Astrocyte of the spinal cord (primary cell): ENCODE measurements at regions not wholly inside any gene's neighbourhood (a gene's known extent, or its start where the extent isn't known, plus 50 kb on each side); places are given as distances from the start of the nearest gene placed in this dataset.

Source experiments
- DNase-seq: peaks from one replicate; pipeline ENCODE4 v3.0.0; 2011; ENCODE audit warnings: low read depth, low spot score
- H3K4me3 ChIP-seq: 2 replicates; pipeline ENCODE4 v1.5.1; 2011; ENCODE audit warnings: low read depth, mild to moderate bottlenecking, low read length, moderate library complexity
- in situ Hi-C: cut with HindIII; loops from 2 replicates; pipeline ENCODE4 v1.10.0; 2017; ENCODE audit warnings: low sequenced_read_pairs
- TF ChIP-seq, protein P1 (sequence below): IDR thresholded peaks from 2 replicates; pipeline ENCODE4 v1.5.1; 2012; ENCODE audit warnings: low read depth, mild to moderate bottlenecking, low read length, inconsistent platforms

DNA sequence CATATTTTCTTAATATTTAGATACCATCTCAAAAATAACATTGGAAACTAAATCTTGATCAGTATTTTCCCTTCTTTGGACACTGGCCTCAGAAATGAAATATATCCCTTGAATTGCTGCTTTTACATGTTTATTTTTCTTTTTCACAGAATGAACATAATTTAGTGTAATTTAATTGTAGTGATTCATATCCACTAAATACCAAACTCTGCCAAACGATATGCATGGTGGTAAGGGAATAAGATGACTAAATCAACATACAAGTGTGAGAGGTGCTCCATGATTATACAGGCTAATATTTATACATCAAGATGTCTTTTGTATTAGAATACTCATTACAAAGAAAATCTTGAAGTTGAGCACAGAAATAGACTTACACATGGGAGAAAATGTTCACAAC lies 216.8 kb upstream of the PACRGL start:
- in situ Hi-C loops = no loop called here
- TF ChIP-seq, protein P1, sequence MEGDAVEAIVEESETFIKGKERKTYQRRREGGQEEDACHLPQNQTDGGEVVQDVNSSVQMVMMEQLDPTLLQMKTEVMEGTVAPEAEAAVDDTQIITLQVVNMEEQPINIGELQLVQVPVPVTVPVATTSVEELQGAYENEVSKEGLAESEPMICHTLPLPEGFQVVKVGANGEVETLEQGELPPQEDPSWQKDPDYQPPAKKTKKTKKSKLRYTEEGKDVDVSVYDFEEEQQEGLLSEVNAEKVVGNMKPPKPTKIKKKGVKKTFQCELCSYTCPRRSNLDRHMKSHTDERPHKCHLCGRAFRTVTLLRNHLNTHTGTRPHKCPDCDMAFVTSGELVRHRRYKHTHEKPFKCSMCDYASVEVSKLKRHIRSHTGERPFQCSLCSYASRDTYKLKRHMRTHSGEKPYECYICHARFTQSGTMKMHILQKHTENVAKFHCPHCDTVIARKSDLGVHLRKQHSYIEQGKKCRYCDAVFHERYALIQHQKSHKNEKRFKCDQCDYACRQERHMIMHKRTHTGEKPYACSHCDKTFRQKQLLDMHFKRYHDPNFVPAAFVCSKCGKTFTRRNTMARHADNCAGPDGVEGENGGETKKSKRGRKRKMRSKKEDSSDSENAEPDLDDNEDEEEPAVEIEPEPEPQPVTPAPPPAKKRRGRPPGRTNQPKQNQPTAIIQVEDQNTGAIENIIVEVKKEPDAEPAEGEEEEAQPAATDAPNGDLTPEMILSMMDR = no peak
- no peak overlapping the region for H3K4me3 ChIP-seq

DNA sequence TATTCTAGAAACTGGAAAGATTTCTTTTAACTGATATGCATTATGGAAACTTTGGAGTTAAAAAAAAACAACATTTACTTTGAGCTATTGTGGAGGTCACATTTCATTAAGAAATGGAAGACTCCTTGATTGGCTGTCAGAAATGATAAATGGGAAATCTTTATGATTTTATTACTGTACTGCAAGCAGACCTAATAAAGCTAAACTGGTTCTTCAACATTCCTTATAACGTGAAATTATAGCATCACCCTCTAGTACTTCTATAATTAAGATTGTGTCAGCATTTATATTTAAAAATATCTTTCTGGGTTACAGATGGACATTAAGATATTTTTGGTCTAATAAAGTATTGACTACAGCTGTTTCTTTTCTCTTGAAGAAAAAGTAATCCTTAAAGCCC lies 213.8 kb upstream of the PACRGL start:
- in situ Hi-C loops = no loop called here
- no peak overlapping the region for H3K4me3 ChIP-seq
- TF ChIP-seq, protein P1 = no peak
- no peak for DNase-seq

More for the DNA sequence above, 216.8 kb upstream of the PACRGL start:
- DNase-seq = no peak

DNA sequence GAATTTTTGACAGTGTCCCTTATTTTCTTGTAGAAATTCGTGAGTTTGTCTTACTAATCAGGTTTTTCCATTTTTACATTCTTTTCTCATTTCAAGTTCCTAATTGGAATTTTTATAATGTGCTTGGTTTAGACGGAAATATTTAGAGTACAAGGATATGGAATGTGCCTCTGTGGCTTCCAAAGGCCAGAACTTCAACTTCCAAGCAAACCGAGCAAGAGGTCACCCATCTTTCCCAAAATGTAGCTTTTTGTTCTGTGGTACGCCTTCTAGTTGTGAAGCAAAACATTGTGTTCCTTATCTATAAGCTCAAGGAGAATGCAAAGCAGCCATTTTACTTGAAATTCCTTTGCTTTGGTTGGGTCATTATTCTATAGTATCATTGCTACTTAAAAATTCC lies 212.8 kb upstream of the PACRGL start:
- in situ Hi-C loops = no loop called here
- H3K4me3 ChIP-seq = no peak overlapping the region
- DNase-seq = peak; percentile 3
- TF ChIP-seq, protein P1 = no peak

DNA sequence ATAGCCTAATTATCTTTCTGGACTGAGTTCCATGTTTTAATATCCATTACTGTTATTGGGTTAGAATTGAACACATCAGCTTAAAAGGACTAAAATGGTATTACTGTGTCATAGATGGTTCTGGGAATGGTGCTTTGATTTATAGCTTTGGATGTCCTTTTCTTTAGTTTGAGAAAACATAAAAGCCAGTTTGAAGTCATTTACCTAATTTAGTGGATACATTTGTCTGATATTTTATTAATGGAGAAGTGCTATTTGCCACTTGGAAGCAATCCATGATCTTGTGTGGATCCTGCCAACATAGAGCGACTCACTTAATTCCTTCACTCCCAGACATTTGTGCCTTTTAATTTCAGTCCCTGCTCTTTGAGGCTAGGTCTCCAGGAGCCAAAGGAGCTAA lies 212.4 kb upstream of the PACRGL start:
- in situ Hi-C loops = no loop called here
- peak; percentile 10 for DNase-seq
- no peak overlapping the region for H3K4me3 ChIP-seq
- TF ChIP-seq, protein P1 = no peak

DNA sequence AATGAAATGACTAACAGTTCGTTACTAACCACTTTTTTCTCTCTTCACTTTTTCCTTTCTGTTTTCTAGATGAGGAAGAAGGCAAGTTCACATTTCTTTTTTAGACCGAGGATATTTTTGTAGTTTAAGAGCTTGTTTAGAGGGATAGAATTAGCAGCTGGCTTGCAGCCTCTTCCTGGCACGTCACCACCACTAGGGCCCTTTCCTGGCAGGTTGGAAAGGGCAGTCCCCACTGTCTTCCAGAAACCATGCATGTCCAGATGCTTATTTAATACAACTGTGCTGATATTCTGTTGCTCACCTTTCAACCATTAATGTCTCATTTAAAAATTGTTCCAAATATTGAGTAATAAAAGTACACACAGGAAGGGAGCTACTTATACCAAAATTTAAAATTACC lies 209.5 kb upstream of the PACRGL start:
- DNase-seq = no peak
- no peak overlapping the region for H3K4me3 ChIP-seq
- TF ChIP-seq, protein P1 = no peak
- in situ Hi-C loops = no loop called here

DNA sequence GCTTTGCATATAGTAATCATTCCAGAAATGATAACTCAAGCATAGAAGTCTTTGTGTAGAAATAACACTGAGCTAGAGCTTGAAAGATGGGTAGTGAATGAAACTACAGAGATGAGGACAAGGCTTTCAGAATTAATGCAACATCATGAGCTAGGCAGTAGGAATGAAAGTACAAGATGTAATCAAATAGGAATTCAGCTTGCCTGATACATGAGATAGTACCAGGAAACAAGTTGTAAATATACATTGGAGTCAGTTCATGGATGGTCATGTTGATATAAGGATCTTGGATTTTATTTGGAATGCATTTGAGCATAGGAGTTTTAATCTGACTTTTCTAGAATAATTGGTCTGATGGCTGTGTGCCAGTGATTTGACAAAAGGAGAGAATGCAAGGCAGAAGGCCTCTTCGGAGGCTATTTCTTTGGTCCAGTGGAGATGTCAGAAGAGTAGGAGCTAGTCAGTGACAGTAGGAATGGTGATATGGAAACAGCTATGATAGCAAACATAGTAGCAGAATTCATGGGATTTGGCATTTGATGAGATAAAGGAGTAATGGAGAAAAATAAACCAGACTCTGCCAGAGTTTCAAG lies 206.4 kb upstream of the PACRGL start:
- peak; percentile 7 for DNase-seq

More for the DNA sequence above, 206.4 kb upstream of the PACRGL start:
- no peak overlapping the region for H3K4me3 ChIP-seq
- in situ Hi-C loops = no loop called here
- TF ChIP-seq, protein P1 = no peak
